ACHN (cell line): ENCODE measurements at regions not wholly inside any gene's neighbourhood (a gene's known extent, or its start where the extent isn't known, plus 50 kb on each side); places are given as distances from the start of the nearest gene placed in this dataset.
"Not testable (repeated sequence)": the region's sequence is repeated elsewhere in the genome, so short reads cannot be mapped to it uniquely, and the experiment has no call there.

ENCODE experiments used
- DNase-seq: peaks from one replicate; pipeline ENCODE4 v3.0.0-alpha.2; 2015
- in situ Hi-C: cut with HindIII; loops from 2 replicates; pipeline ENCODE4 v1.10.0; 2017; ENCODE audit warnings: low sequenced_read_pairs, low pct_ligation_motif_present, low pct_unique_long_range_greater_than_20kb

GRCh38 chr4:69013933-69014332 lies 62.3 kb upstream of the UGT2A3 start:
- in situ Hi-C loops, DNase-seq: not testable (repeated sequence)

GRCh38 chr4:69017986-69018385 lies 66.4 kb upstream of the UGT2A3 start:
- in situ Hi-C loops, DNase-seq: not testable (repeated sequence)

GRCh38 chr4:69019538-69020461 lies 68.2 kb upstream of the UGT2A3 start:
- in situ Hi-C loops, DNase-seq: not testable (repeated sequence)

GRCh38 chr4:69020462-69020807 lies 68.8 kb upstream of the UGT2A3 start:
- DNase-seq, in situ Hi-C loops: not testable (repeated sequence)

GRCh38 chr4:69025191-69025998 lies 70.9 kb upstream of the UGT2B7 start:
- in situ Hi-C loops, result no loop called here
- DNase-seq, result peak; percentile 57

GRCh38 chr4:69025999-69026387 lies 70.3 kb upstream of the UGT2B7 start:
- in situ Hi-C loops, result no loop called here
- no peak for DNase-seq

GRCh38 chr4:69026974-69027373 lies 69.3 kb upstream of the UGT2B7 start:
- no peak for DNase-seq
- in situ Hi-C loops, result no loop called here

- DNase-seq, result no peak
- in situ Hi-C loops, result no loop called here
Observed at GRCh38 chr4:69030326-69030725, 65.9 kb upstream of the UGT2B7 start.

GRCh38 chr4:69032847-69033638 lies 63.2 kb upstream of the UGT2B7 start:
- in situ Hi-C loops, result no loop called here
- peak; percentile 53 for DNase-seq

- in situ Hi-C loops, result not testable (repeated sequence)
- peak; percentile 90 for DNase-seq
Observed at GRCh38 chr4:69034315-69034740, 61.9 kb upstream of the UGT2B7 start.

GRCh38 chr4:69038582-69038981 lies 57.7 kb upstream of the UGT2B7 start:
- DNase-seq, result no peak
- in situ Hi-C loops, result no loop called here

GRCh38 chr4:69039071-69039470 lies 57.2 kb upstream of the UGT2B7 start:
- in situ Hi-C loops, result no loop called here
- DNase-seq, result no peak

- DNase-seq, result no peak
- in situ Hi-C loops, result no loop called here
Observed at GRCh38 chr4:69044247-69044646, 52.0 kb upstream of the UGT2B7 start.
